ENCODE measurements at regions not wholly inside any gene's neighbourhood (a gene's known extent, or its start where the extent isn't known, plus 50 kb on each side); places are given as distances from the start of the nearest gene placed in this dataset.

- TF ChIP-seq EGR1 (IDR thresholded peaks at IDR 0.05) (no peak), EP300 (IDR thresholded peaks at IDR 0.05; ENCODE audit: borderline replicate concordance) (no peak), YY1 (IDR thresholded peaks at IDR 0.05; ENCODE audit: low read depth) (no peak), NFIC (IDR thresholded peaks at IDR 0.05) (no peak), TEAD4 (IDR thresholded peaks at IDR 0.05) (no peak)
Measured at GRCh38 chr13:106205871-106206270, 329.6 kb downstream of the EFNB2 start.

GRCh38 chr13:106197496-106197895, 338.0 kb downstream of the EFNB2 start:
- TF ChIP-seq TAF1 (IDR thresholded peaks at IDR 0.05; ENCODE audit: low read depth) = no peak
- TF ChIP-seq CEBPB (IDR thresholded peaks at IDR 0.05) = no peak
- TF ChIP-seq MAX (IDR thresholded peaks at IDR 0.05) = no peak
- no peak for TF ChIP-seq CREB1 (IDR thresholded peaks at IDR 0.05; ENCODE audit: low read depth)
- no peak for TF ChIP-seq TEAD4 (IDR thresholded peaks at IDR 0.05)
- TF ChIP-seq TCF12 (IDR thresholded peaks at IDR 0.05; ENCODE audit: low read depth) = no peak
- no peak for TF ChIP-seq YY1 (IDR thresholded peaks at IDR 0.05; ENCODE audit: low read depth)
- no peak for TF ChIP-seq EGR1 (IDR thresholded peaks at IDR 0.05)
- no peak for TF ChIP-seq EP300 (IDR thresholded peaks at IDR 0.05; ENCODE audit: borderline replicate concordance)
- no peak for TF ChIP-seq RAD21 (IDR thresholded peaks at IDR 0.05; ENCODE audit: low read depth)
- no peak for TF ChIP-seq REST (IDR thresholded peaks at IDR 0.05; ENCODE audit: low read depth)
- no peak for TF ChIP-seq USF1 (IDR thresholded peaks at IDR 0.05)
- no peak for TF ChIP-seq ZBTB7A (IDR thresholded peaks at IDR 0.05; ENCODE audit: low read depth)
- no peak for TF ChIP-seq FOXM1 (IDR thresholded peaks at IDR 0.05; ENCODE audit: borderline replicate concordance, low read depth)
- no peak for TF ChIP-seq NFIC (IDR thresholded peaks at IDR 0.05)

- TF ChIP-seq NFIC (IDR thresholded peaks at IDR 0.05) (no peak), MAX (IDR thresholded peaks at IDR 0.05) (no peak), FOXM1 (IDR thresholded peaks at IDR 0.05; ENCODE audit: borderline replicate concordance, low read depth) (no peak), CEBPB (IDR thresholded peaks at IDR 0.05) (no peak), CREB1 (IDR thresholded peaks at IDR 0.05; ENCODE audit: low read depth) (no peak), EGR1 (IDR thresholded peaks at IDR 0.05) (no peak), REST (IDR thresholded peaks at IDR 0.05; ENCODE audit: low read depth) (no peak), ZBTB7A (IDR thresholded peaks at IDR 0.05; ENCODE audit: low read depth) (no peak), RAD21 (IDR thresholded peaks at IDR 0.05; ENCODE audit: low read depth) (no peak), TCF12 (IDR thresholded peaks at IDR 0.05; ENCODE audit: low read depth) (no peak), YY1 (IDR thresholded peaks at IDR 0.05; ENCODE audit: low read depth) (no peak), TAF1 (IDR thresholded peaks at IDR 0.05; ENCODE audit: low read depth) (no peak)
Measured at GRCh38 chr13:106187501-106188095, 347.9 kb downstream of the EFNB2 start.

GRCh38 chr13:106187101-106187500, 348.4 kb downstream of the EFNB2 start:
- TF ChIP-seq CREB1 (IDR thresholded peaks at IDR 0.05; ENCODE audit: low read depth) (no peak), EGR1 (IDR thresholded peaks at IDR 0.05) (no peak), MAX (IDR thresholded peaks at IDR 0.05) (no peak), TAF1 (IDR thresholded peaks at IDR 0.05; ENCODE audit: low read depth) (no peak)

- TF ChIP-seq RAD21 (IDR thresholded peaks at IDR 0.05; ENCODE audit: low read depth) (no peak), CEBPB (IDR thresholded peaks at IDR 0.05) (no peak), EP300 (IDR thresholded peaks at IDR 0.05; ENCODE audit: borderline replicate concordance) (no peak), YY1 (IDR thresholded peaks at IDR 0.05; ENCODE audit: low read depth) (no peak), EGR1 (IDR thresholded peaks at IDR 0.05) (no peak), USF1 (IDR thresholded peaks at IDR 0.05) (no peak), NFIC (IDR thresholded peaks at IDR 0.05) (no peak), TAF1 (IDR thresholded peaks at IDR 0.05; ENCODE audit: low read depth) (no peak), REST (IDR thresholded peaks at IDR 0.05; ENCODE audit: low read depth) (no peak), MAX (IDR thresholded peaks at IDR 0.05) (no peak), FOXM1 (IDR thresholded peaks at IDR 0.05; ENCODE audit: borderline replicate concordance, low read depth) (no peak), CREB1 (IDR thresholded peaks at IDR 0.05; ENCODE audit: low read depth) (no peak)
Measured at GRCh38 chr13:106186366-106187030, 349.0 kb downstream of the EFNB2 start.
